HG03159 (cell line): ENCODE measurements at regions not wholly inside any gene's neighbourhood (a gene's known extent, or its start where the extent isn't known, plus 50 kb on each side); places are given as distances from the start of the nearest gene placed in this dataset.

Experiments used
- ATAC-seq: cut with Tn5 transposase; IDR thresholded peaks from one replicate; pipeline ENCODE4 v1.9.1; 2021; ENCODE audit warnings: mild to moderate bottlenecking, moderate library complexity; ENCODE audit not compliant: unreplicated experiment

- ATAC-seq: no peak
Measured at GRCh38 chr3:106251160-106251892, 382.5 kb upstream of the CBLB start.

- ATAC-seq: peak; percentile 93
Measured at GRCh38 chr3:106255870-106256248, 387.0 kb upstream of the CBLB start.

GRCh38 chr3:106256249-106256957 lies 387.6 kb upstream of the CBLB start:
- ATAC-seq: peak; percentile 33

- ATAC-seq: no peak
Measured at GRCh38 chr3:106257172-106257571, 388.4 kb upstream of the CBLB start.

GRCh38 chr3:106261396-106261795 lies 392.6 kb upstream of the CBLB start:
- no peak for ATAC-seq

- no peak for ATAC-seq
Measured at GRCh38 chr3:106261915-106262683, 393.3 kb upstream of the CBLB start.

GRCh38 chr3:106263011-106263410 lies 394.2 kb upstream of the CBLB start:
- ATAC-seq: no peak

GRCh38 chr3:106263546-106263945 lies 394.7 kb upstream of the CBLB start:
- ATAC-seq: no peak

- no peak for ATAC-seq
Measured at GRCh38 chr3:106265704-106266103, 396.9 kb upstream of the CBLB start.

- no peak for ATAC-seq
Measured at GRCh38 chr3:106268696-106269095, 399.9 kb upstream of the CBLB start.

GRCh38 chr3:106272302-106272701 lies 403.5 kb upstream of the CBLB start:
- no peak for ATAC-seq

- no peak for ATAC-seq
Measured at GRCh38 chr3:106275592-106275991, 406.8 kb upstream of the CBLB start.

GRCh38 chr3:106276151-106276550 lies 407.3 kb upstream of the CBLB start:
- no peak for ATAC-seq

- no peak for ATAC-seq
Measured at GRCh38 chr3:106276755-106277612, 408.2 kb upstream of the CBLB start.

- no peak for ATAC-seq
Measured at GRCh38 chr3:106277731-106278130, 408.9 kb upstream of the CBLB start.

- no peak for ATAC-seq
Measured at GRCh38 chr3:106281221-106281620, 412.4 kb upstream of the CBLB start.

GRCh38 chr3:106282943-106283342 lies 414.1 kb upstream of the CBLB start:
- ATAC-seq: no peak

- ATAC-seq: no peak
Measured at GRCh38 chr3:106288781-106289180, 420.0 kb upstream of the CBLB start.

- no peak for ATAC-seq
Measured at GRCh38 chr3:106290304-106290997, 421.6 kb upstream of the CBLB start.

GRCh38 chr3:106293161-106293560 lies 424.3 kb upstream of the CBLB start:
- ATAC-seq: no peak
